NCI-H2081 (cell line): ENCODE measurements at regions not wholly inside any gene's neighbourhood (a gene's known extent, or its start where the extent isn't known, plus 50 kb on each side); places are given as distances from the start of the nearest gene placed in this dataset.

Experiments
- DNase-seq, 2 experiments: peaks; one replicate each; lab custom pipeline; 2025; lab: John Stamatoyannopoulos, UW

- no peak for DNase-seq
Observed at GRCh38 chr18:45227001-45227742, 388.1 kb upstream of the SLC14A2 start.

DNA sequence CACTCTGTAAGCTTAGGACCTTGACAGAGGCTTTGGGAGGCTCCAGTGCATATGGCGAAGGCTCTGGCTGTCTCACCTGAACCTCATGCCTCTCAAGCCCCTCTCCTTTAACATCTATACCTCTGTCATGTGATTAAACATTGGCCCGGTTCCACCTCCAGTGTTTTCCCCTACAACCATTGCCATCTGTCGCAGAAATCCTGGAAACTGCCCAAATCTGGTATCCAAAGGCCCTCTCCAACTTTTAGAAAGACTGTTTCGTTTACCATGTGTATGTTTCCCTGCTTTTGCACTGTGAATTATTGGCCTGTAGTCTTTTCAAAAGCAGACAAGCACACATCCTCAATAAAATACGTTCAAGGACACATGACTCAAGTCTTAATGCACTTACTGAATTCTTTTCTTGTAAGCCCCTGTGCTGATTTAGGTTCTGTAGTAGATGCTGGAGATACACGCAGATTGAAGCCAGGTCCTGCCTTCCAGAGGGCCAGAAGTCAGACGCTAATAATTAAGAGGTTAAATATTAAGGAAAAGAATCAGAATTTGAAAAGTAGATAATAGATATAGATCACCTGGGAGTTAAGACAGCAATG is 386.4 kb upstream of the SLC14A2 start:
- DNase-seq: no peak

- no peak for DNase-seq
Observed at GRCh38 chr18:45231617-45232016, 383.7 kb upstream of the SLC14A2 start.

GRCh38 chr18:45232061-45232460 is 383.2 kb upstream of the SLC14A2 start:
- no peak for DNase-seq

DNA sequence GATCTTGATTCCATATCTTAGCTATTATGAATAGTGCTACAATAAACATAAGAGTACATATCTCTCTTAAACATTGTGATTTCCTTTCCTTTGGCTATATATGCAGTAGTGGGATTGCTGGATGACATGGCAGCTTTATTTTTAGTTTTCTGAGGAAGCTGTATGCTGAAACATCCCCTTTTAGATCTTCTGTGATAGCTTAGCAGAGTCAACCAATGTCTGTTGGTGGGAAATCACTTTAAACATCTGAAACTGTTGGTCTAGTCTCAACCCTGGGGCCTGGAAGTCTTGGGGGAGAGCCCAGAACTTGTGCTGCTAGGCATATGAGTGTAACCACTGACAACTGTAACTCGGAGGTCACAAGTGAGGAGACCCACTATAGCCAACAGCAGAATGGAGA is 378.6 kb upstream of the SLC14A2 start:
- DNase-seq: no peak

DNA sequence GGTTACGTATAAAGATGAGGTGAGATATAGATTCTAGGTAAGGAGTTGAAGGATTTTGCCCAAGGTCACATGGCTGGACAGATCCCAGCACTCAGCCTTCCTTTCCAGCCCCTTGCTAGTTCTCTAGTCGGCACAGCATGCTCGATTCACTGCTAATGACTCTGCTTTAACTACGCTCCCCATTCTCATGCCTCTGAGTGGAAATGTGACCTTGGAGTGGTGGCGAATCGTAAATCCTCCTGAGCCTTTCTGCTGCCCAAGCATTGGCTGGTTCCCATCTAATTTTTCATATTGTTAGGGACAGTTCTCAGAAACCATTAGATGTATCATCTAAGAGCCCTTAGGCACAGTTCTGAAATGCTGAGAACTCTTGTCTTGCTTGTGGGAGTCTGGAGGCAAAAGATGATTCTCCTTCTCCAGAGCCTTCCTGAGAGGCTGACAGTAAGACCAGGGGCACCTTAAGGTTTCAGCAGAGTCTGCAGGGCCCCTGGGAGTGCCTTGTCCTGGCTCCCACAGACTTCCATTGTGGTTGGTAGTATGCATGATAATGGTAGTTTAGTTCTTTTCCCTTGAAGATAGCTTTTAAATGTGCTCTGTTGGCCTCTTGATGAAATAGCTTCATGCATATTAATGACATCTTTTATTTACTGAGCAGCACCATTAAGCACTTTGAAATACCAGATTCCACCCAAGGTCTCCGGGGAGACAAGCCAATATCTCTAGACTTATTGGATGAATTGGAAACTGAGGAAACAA is 377.8 kb upstream of the SLC14A2 start:
- DNase-seq: no peak

GRCh38 chr18:45241271-45241670 is 374.0 kb upstream of the SLC14A2 start:
- no peak for DNase-seq

GRCh38 chr18:45241982-45242565 is 373.2 kb upstream of the SLC14A2 start:
- DNase-seq: no peak

GRCh38 chr18:45243340-45244110 is 371.8 kb upstream of the SLC14A2 start:
- no peak for DNase-seq

GRCh38 chr18:45245091-45245511 is 370.2 kb upstream of the SLC14A2 start:
- no peak for DNase-seq

GRCh38 chr18:45248240-45248903 is 366.9 kb upstream of the SLC14A2 start:
- DNase-seq: no peak

DNA sequence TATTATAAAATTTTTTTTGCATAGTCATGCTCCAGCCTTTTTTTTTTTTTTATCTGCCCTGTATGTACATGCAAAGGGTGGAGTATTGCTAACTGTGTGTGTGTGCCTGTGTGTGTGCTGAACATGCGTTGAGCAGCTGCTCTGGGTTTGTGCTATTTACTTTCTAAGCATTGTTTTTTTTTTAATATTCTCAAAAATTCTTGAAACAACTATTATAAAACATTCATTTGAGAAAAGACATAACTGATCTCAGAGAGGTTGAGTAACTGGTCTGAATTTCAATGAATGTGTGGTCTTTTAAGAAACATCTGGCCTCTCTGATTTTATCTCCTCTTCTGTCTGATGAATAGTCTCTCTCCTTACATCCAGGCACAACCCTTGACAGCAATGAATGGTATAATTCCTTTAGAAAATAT is 366.0 kb upstream of the SLC14A2 start:
- DNase-seq: no peak

GRCh38 chr18:45250479-45250878 is 364.8 kb upstream of the SLC14A2 start:
- no peak for DNase-seq

DNA sequence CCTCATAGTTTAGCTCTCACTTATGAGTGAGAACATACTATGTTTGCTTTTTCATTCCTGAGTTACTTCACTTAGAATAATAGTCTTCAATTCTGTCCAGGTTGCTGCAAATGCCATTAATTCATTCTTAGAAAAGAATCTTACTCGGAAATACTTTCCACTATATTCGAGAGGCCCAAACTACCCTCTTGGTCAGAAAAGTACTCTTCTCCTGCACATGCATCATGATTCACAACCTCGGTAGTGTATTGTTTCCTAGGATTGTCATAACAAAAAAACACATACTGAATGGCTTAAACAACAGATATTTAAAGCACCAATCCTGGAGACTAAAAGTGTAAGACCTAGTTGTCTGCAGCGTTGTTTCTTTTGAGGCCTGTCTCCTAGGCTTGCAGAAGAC is 364.0 kb upstream of the SLC14A2 start:
- no peak for DNase-seq

- no peak for DNase-seq
Observed at GRCh38 chr18:45252474-45252873, 362.8 kb upstream of the SLC14A2 start.

GRCh38 chr18:45253056-45253565 is 362.2 kb upstream of the SLC14A2 start:
- DNase-seq: no peak

DNA sequence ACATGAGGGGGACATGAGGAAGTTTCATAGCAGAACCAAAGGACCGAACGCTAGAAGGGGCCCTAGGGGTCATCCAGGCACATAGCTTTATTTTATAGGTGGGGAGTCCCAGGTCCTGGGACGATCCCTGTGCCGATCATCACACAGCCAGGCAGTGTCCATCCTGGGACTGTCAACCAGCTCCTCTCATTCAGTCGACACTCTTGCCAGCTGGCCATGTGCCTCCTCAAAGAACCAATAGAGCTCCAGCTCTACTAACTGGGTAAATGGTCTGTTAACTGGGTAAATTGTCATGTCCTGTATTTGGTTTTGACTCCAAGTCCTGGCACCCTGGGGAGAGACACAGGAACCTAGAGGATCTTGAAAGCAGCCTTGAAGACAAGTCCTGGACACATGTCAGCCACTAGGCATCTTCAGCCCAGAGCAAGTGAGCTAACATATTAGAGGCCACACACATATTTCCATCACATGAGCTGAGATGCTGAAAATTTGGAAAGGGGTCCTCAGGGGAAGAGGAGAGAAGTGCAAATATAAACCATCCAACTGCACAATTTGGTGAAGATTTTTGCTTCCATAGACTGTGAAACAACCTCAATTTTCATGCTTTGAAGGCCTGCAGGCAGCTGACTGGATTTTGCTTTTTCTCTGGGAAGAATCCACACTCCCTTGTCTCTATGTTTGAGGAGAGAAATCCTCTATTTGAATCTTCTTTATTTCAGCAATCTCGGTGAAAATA is 361.1 kb upstream of the SLC14A2 start:
- no peak for DNase-seq

DNA sequence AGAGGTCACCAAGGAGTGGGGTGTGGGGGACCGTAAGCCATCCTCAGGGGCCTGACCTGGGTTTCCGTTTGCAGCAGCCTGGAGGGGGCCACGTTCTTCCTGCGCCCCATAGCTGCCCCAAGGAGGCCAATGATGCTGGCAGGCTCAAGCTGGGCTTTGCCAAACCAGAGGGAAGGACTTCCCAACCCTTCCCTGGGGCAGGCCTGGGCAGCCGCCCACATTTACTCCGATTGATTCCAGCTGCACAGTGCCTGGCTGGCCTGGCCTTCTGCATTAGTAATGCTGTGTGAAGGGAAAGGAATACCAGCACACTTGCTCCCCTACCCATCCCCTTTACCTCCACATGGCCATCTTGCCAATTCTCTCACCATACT is 360.6 kb upstream of the SLC14A2 start:
- no peak for DNase-seq

DNA sequence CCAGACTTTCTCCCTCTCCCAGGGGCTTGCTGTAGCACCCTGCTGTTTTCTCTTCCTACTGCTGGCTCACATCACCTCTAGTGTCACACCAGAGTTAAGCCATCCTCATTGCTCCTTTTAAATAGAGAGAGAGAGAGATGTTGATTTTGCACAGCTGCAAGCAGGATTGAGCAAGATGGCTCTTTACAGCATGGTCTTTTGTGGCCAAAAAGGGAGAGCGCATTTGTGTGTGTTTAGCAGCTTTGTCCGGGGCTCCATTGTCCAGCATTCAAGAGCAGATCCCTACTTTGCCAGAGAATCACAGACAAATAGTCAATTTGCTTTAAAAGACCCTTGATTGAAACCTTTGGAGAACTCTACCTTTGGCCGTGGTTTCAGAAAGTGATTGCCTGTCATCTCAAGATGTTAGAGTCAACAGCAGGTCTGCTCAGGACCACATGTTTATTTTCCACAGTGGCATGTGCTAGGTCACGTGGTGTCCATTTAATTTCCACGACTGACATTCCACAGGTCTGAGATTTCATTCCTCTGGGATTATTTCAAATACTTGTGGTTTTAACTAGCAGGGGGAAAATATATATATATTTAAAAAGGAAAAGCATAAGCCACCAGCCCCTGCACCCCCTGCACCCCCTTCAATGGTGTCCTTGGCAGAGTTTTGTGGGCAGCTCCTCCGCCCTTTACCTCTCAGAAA is 359.9 kb upstream of the SLC14A2 start:
- no peak for DNase-seq

DNA sequence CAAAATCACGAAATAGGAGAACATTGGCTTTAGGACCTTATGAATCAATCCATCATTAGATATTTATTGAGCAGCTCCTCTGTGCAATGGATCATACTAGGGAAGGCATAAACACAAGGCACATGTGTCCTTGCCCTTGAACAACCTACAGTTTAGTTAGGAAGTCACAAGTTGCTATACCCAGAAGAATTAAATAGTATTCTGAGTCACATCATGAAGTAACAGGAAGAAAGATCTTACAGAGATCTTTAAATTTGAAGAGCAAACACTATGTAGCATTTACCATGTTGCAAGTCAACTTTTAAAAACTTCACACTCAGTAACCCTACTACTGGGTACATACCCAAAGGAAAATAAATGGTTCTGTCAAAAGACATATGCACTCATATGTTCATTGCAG is 355.2 kb upstream of the SLC14A2 start:
- no peak for DNase-seq
